ENCODE measurements at regions not wholly inside any gene's neighbourhood (a gene's known extent, or its start where the extent isn't known, plus 50 kb on each side); places are given as distances from the start of the nearest gene placed in this dataset.

DNA sequence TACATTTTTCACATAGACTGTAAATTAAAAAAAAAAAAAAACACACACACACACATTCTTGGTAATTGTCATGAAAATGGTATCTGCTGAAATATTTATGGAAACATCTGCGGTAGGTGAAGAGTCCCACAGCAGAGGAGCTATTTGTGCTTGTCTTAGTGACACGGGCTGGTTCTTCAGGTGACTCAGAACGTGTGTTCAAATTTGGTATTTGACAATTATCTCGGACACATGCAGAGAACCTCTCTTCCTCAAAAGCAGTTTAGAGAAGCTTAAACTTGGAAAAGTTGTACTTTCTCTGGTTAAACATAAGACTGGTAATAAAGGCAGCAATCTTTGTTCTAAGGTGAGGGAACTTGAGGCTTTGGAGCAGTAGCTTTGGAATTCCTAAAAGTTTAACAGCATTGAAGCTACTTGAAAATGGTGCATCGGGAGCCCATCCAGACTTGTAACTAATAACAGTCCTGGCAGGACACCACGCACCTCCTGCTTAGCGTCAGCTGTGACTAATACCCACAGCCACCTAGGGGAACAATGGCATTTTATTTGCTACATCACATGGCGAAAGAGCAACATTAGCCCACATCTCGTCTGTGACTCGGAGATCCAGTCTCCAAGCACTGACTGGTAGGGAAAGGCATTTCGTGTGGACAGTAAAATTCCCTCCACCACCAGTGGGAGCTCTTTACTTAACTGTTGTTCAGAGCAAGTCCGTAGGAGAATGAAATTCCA is 1505.1 kb upstream of the SLC10A2 start:
- TF ChIP-seq GATA2 (IDR thresholded peaks at IDR 0.05; ENCODE audit: low read depth, low read length) = no peak
- no peak for TF ChIP-seq GATA3 (IDR thresholded peaks at IDR 0.05; ENCODE audit: low read depth, low read length)

All from SH-SY5Y (cell line).